Lung (tissue), 11 donors: ENCODE measurements at regions not wholly inside any gene's neighbourhood (a gene's known extent, or its start where the extent isn't known, plus 50 kb on each side); places are given as distances from the start of the nearest gene placed in this dataset.
"Not testable (repeated sequence)": the region's sequence is repeated elsewhere in the genome, so short reads cannot be mapped to it uniquely, and the experiment has no call there.

ENCODE experiments used
- ATAC-seq: fragments of 200-7000 bp; cut with Tn5 transposase; one replicate; pipeline ENCODE4 v1.9.1; 2020; ENCODE audit warnings: moderate number of reproducible peaks; ENCODE audit not compliant: insufficient read depth, low FRiP score
- DNase-seq, 3 donors: peaks; one replicate each; pipeline ENCODE4 v3.0.0-alpha.2; 2013 to 2017
- H3K27ac ChIP-seq, 2 donors: one replicate each; pipeline ENCODE4 v1.5.1; 2013; ENCODE audit warnings: mild to moderate bottlenecking in 2 of 2, moderate library complexity in 2 of 2, control low read depth in 1 of 2, inconsistent platforms in 1 of 2, low read depth in 1 of 2, low read length in 1 of 2
- H3K27me3 ChIP-seq, 3 donors: one replicate each; pipeline ENCODE4 v1.5.1; 2013; ENCODE audit warnings: low read length in 2 of 3; ENCODE audit not compliant: control insufficient read depth in 3 of 3, insufficient read depth in 3 of 3
- H3K36me3 ChIP-seq, 4 donors: one replicate each; pipeline ENCODE4 v1.5.1; 2013; ENCODE audit warnings: low read length in 4 of 4, mild to moderate bottlenecking in 1 of 4, moderate library complexity in 1 of 4; ENCODE audit not compliant: control insufficient read depth in 4 of 4, insufficient read depth in 4 of 4
- H3K4me1 ChIP-seq, 5 donors: one replicate each; pipeline ENCODE4 v1.5.1; 2013; ENCODE audit warnings: low read length in 5 of 5, mild to moderate bottlenecking in 2 of 5, moderate library complexity in 1 of 5; ENCODE audit not compliant: control insufficient read depth in 5 of 5, insufficient read depth in 5 of 5
- H3K4me3 ChIP-seq: one replicate; pipeline ENCODE4 v1.5.1; 2013; ENCODE audit warnings: mild to moderate bottlenecking, control low read depth, moderate library complexity
- H3K9ac ChIP-seq, 2 donors: one replicate each; pipeline ENCODE4 v1.5.1; 2013; ENCODE audit warnings: low read length in 2 of 2, control low read depth in 1 of 2; ENCODE audit not compliant: insufficient read depth in 1 of 2
- H3K9me3 ChIP-seq, 4 donors: one replicate each; pipeline ENCODE4 v1.5.1; 2013; ENCODE audit warnings: low read length in 3 of 4, mild to moderate bottlenecking in 1 of 4, moderate library complexity in 1 of 4; ENCODE audit not compliant: control insufficient read depth in 4 of 4, insufficient read depth in 3 of 4
- WGBS, 2 donors: extraction: QIAGEN DNeasy Blood & Tissue Kit; methylation state at CpG; one replicate each; pipeline ENCODE4 v1.1.7; 2013; 5-methylcytosine and 5-hydroxymethylcytosine counted together
- TF ChIP-seq, protein P1 (sequence below): IDR thresholded peaks from 2 replicates; pipeline ENCODE4 v1.5.1; 2012; ENCODE audit warnings: mild to moderate bottlenecking; ENCODE audit errors: control extremely low read depth, extremely low read depth
- donor health status: control.
- donor health status: control.
- donor health status: Bipolar disorder and iron deficiency.
- donor health status: healthy.
- donor health status: DM: yes; HTN: yes; CAD: no.

DNA sequence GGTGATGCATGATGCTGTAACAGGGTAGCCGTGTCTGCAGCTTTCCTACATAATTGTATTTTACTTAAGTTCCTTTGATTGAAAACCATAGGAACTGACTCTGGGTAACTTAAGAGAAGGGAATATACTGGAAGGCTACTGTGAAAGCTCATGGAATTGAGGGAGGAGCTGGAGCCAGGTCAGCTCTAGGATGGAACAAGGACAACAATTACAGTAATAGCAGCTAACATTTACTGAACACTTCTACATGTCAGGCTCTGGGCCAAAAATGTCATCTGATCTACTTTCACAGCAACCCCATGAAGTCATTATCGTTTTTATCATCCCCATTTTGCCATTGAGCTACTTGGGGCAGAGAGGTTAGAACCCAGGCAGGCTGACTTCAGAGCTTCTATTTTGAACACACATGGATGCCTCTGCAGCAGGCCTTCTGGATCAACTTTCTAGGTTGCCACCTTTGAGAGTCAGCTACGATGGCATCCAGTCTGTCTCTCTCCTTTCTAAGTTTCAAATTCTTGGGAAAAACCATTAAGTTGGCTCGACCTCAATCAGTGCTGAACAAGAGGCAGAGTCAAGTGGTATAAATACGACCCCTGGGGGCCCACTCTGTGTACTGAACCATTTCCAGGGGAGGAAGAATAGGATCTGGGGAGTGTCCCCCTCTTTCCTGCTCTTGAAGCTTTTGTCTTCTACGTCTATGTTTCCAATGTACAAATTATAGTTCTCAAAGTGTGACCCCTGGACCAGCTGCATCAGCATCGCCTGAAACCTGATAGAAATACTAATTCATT lies 272.3 kb upstream of the PLPP4 start:
- 62 to 70% methylated on average over 7 of the region's 7 CpGs for WGBS, 2 donors
- no peaks in the 10 kb centered on the region for H3K36me3 ChIP-seq
- DNase-seq (no peak), ATAC-seq (no peak)
- no peaks in the 10 kb centered on the region for H3K4me1 ChIP-seq
- H3K4me3 ChIP-seq, result no peak overlapping the region
- peaks cover 0 to 3% (median 0%) of the 10 kb centered on the region in 3 donors for H3K27me3 ChIP-seq
- H3K9ac ChIP-seq, result no peak overlapping the region
- no peak overlapping the region for H3K27ac ChIP-seq
- no peaks in the 10 kb centered on the region for H3K9me3 ChIP-seq
- TF ChIP-seq, protein P1, sequence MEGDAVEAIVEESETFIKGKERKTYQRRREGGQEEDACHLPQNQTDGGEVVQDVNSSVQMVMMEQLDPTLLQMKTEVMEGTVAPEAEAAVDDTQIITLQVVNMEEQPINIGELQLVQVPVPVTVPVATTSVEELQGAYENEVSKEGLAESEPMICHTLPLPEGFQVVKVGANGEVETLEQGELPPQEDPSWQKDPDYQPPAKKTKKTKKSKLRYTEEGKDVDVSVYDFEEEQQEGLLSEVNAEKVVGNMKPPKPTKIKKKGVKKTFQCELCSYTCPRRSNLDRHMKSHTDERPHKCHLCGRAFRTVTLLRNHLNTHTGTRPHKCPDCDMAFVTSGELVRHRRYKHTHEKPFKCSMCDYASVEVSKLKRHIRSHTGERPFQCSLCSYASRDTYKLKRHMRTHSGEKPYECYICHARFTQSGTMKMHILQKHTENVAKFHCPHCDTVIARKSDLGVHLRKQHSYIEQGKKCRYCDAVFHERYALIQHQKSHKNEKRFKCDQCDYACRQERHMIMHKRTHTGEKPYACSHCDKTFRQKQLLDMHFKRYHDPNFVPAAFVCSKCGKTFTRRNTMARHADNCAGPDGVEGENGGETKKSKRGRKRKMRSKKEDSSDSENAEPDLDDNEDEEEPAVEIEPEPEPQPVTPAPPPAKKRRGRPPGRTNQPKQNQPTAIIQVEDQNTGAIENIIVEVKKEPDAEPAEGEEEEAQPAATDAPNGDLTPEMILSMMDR, result no peak

DNA sequence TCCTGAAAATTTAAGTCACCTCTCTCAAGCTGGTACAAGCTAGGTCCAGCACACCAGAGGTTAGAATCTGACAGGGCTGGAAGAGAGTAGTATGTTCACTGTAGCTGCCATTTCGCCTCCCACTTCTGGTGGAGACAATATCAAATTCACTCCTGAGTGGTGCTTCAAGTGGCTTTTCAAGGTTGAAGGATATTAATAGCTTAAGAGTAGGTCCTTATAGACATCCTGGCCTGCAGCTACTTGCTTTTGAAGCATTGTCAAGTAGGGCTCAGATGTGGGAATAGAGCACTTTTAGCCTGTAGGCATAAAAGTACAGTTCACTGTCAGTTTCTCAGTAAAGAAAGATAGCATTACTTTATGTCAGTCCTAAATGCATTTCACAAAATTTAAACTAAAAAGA lies 270.5 kb upstream of the PLPP4 start:
- DNase-seq, result peak in 2 of 3 donors; percentile 42 to 78
- TF ChIP-seq, protein P1, result no peak
- no peaks in the 10 kb centered on the region for H3K9me3 ChIP-seq
- H3K4me1 ChIP-seq, result no peaks in the 10 kb centered on the region
- no peaks in the 10 kb centered on the region for H3K36me3 ChIP-seq
- H3K27ac ChIP-seq, result no peak overlapping the region
- H3K9ac ChIP-seq, result no peak overlapping the region
- no peak overlapping the region for H3K4me3 ChIP-seq
- no peaks in the 10 kb centered on the region for H3K27me3 ChIP-seq
- no peak for ATAC-seq
- 55% methylated on average over 1 of the region's 1 CpG for WGBS, 2 donors

DNA sequence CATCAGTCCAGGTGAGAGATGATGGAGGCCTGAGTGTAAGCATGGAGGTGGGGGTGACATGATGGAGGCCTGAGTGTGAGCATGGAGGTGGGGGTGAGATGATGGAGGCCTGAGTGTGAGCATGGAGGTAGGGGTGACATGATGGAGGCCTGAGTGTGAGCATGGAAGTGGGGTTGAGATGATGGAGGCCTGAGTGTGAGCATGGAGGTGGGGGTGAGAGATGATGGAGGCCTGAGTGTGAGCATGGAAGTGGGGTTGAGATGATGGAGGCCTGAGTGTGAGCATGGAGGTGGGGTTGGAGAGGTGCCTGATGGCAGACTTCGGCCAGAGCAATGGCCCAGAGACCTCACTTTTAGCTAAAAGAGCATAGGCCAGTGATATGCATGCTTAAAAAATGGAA lies 269.9 kb upstream of the PLPP4 start:
- not testable (repeated sequence) for H3K27ac ChIP-seq, H3K4me3 ChIP-seq, H3K27me3 ChIP-seq, H3K36me3 ChIP-seq, H3K9ac ChIP-seq, DNase-seq, ATAC-seq, H3K4me1 ChIP-seq, H3K9me3 ChIP-seq
- WGBS, 2 donors, result 85 to 93% methylated on average over 1 of the region's 1 CpG

DNA sequence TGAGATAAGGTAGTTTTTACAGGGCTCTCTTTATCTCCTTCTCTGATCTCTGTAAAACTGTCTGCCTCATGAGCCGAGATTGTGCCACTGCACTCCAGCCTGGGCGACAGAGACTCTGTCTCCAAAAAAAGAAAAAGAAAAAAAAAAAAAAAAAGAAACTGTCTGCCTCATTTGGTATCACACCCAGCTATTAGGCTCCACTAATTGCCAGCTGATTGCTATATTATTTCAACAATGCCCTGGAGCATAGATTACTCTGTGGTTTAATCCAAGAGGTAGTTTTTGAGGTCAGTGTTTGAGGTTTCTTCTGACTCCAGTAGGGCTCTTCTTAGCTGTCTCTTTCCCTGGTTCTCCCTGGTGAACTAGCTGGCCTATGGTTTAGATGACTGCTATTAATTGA lies 268.1 kb upstream of the PLPP4 start:
- no peak overlapping the region for H3K27ac ChIP-seq
- H3K9me3 ChIP-seq, result no peaks in the 10 kb centered on the region
- H3K9ac ChIP-seq, result no peak overlapping the region
- H3K4me1 ChIP-seq, result no peaks in the 10 kb centered on the region
- no peaks in the 10 kb centered on the region for H3K36me3 ChIP-seq
- no peak overlapping the region for H3K4me3 ChIP-seq
- ATAC-seq (no peak), DNase-seq (no peak)
- H3K27me3 ChIP-seq, result no peaks in the 10 kb centered on the region
- TF ChIP-seq, protein P1, result no peak
- 69 to 74% methylated on average over 2 of the region's 2 CpGs for WGBS, 2 donors
